HEK293T (cell line): ENCODE measurements at regions not wholly inside any gene's neighbourhood (a gene's known extent, or its start where the extent isn't known, plus 50 kb on each side); places are given as distances from the start of the nearest gene placed in this dataset.
A peak's percentile ranks its signal among the peaks of the same experiment; 100 is the strongest.

Experiments used
- CTCF ChIA-PET: fragments of 350-600 bp; formaldehyde crosslinking; extraction: SDS; loops from one replicate; lab custom pipeline; 2021; ENCODE audit warnings: antibody characterized with exemption, inconsistent platforms; lab: Yijun Ruan, JAX
- POLR2A ChIA-PET: fragments of 350-600 bp; formaldehyde crosslinking; extraction: SDS; loops from one replicate; lab custom pipeline; 2020; ENCODE audit warnings: antibody characterized with exemption, inconsistent platforms; lab: Yijun Ruan, JAX
- DNase-seq: peaks from one replicate; pipeline ENCODE4 v3.0.0; 2012; ENCODE audit warnings: mixed read lengths; ENCODE audit errors: extremely low spot score
- ARNT ChIP-seq: fragments of 450-650 bp; IDR thresholded peaks from 2 replicates; pipeline ENCODE4 v1.6.1; 2017; ENCODE audit warnings: mild to moderate bottlenecking
- BHLHE40 ChIP-seq: fragments of 450-650 bp; IDR thresholded peaks from 2 replicates; pipeline ENCODE4 v1.6.1; 2016; ENCODE audit warnings: mild to moderate bottlenecking, moderate library complexity, borderline replicate concordance
- CTBP1 ChIP-seq: fragments of 450-650 bp; IDR thresholded peaks from 2 replicates; pipeline ENCODE4 v1.6.1; 2016; ENCODE audit warnings: borderline replicate concordance
- ELF4 ChIP-seq: fragments of 450-650 bp; IDR thresholded peaks from 2 replicates; pipeline ENCODE4 v1.6.1; 2017; ENCODE audit warnings: antibody characterized with exemption
- FOXA1 ChIP-seq: fragments of 450-650 bp; IDR thresholded peaks from 2 replicates; pipeline ENCODE4 v1.6.1; 2016; ENCODE audit warnings: mild to moderate bottlenecking
- FOXK2 ChIP-seq: fragments of 450-650 bp; IDR thresholded peaks from 2 replicates; pipeline ENCODE4 v1.6.1; 2016; ENCODE audit warnings: mild to moderate bottlenecking
- FOXM1 ChIP-seq: fragments of 450-650 bp; IDR thresholded peaks from 2 replicates; pipeline ENCODE4 v1.6.1; 2017; ENCODE audit warnings: mild to moderate bottlenecking, borderline replicate concordance
- HDGF ChIP-seq: fragments of 450-650 bp; IDR thresholded peaks from 2 replicates; pipeline ENCODE4 v1.6.1; 2017; ENCODE audit warnings: antibody characterized with exemption, borderline replicate concordance
- L3MBTL2 ChIP-seq: fragments of 450-650 bp; conservative IDR thresholded peaks from 2 replicates; pipeline ENCODE4 v1.6.1; 2016; ENCODE audit warnings: mild to moderate bottlenecking
- LEF1 ChIP-seq: fragments of 450-650 bp; IDR thresholded peaks from 2 replicates; pipeline ENCODE4 v1.6.1; 2017; ENCODE audit warnings: mild to moderate bottlenecking, borderline replicate concordance
- NFRKB ChIP-seq: fragments of 450-650 bp; IDR thresholded peaks from 2 replicates; pipeline ENCODE4 v1.6.1; 2016; ENCODE audit warnings: mild to moderate bottlenecking, moderate library complexity
- SP1 ChIP-seq: fragments of 450-650 bp; IDR thresholded peaks from 2 replicates; pipeline ENCODE4 v1.6.1; 2017
- SUZ12 ChIP-seq: fragments of 450-650 bp; IDR thresholded peaks from 2 replicates; pipeline ENCODE4 v1.6.1; 2016; ENCODE audit warnings: mild to moderate bottlenecking
- TARDBP ChIP-seq: fragments of 450-650 bp; IDR thresholded peaks from 2 replicates; pipeline ENCODE4 v1.6.1; 2016
- ZNF384 ChIP-seq: fragments of 450-650 bp; IDR thresholded peaks from 2 replicates; pipeline ENCODE4 v1.6.1; 2016
- TF ChIP-seq, protein P1 (sequence below): fragments of 450-650 bp; IDR thresholded peaks from 2 replicates; pipeline ENCODE4 v1.6.1; 2016

DNA sequence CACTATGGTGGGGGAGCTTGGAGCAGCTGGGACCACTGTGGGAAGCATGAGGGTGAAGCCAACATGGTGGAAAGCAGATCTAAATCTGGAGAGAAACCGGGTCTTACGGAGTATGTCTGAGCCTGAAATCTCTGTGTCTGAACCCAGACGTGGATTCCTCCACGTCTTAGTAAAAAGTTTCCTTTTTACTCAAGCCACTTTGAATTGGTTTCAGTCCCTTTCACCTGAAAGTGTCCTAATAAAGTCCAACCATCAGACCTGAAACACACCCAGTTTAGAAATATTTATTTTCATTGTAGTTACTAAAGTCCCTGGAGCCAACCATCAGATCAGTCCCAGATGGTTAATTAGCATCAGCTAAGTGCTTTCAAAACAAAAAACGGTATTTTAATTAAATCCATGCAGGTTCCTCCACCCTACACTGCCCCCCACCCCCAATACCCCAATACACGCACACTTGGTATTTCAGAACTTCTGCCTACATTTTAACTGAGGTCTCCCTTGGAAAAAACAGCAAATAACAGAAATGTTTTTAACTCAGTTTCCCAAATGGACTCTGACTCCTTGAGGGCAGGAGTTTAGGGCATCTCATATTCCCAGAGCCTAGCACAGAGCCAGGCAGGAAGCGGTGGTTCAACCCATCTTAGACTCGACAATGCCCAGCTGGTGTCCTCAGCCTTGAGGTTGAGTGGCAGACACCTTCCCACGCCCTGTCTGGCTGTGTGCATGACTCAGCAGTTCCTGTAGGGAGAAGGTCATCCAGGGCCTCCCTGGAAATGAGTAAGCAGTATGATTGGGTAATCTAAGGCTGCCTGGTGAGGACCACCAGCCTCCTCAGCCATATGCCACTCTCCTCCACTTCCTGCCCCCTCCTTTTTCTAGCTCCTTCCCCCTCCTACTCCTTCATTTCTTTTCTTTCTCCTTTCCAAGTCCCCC is 175.8 kb downstream of the TTC8 start:
- CTCF ChIA-PET = no interaction called here
- peak; percentile 24 for DNase-seq

DNA sequence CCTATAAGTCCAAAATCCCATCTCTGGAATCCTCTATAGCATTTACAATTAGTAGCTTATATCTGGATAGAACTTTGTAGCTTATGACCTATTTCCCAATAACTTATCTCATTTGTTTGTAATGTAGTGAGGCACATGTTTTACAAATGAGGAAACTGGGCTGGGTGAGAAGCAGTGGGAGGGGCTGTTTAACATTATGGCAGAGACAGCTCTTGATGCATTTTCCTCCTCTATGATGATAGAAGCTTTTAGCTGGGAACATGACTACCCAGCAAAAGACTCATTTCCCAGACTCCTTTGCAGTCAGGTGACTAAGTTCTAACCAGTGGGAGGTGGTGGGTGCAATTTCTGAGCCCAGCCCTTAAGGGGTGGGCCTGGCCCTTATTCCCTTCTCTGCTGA is 179.7 kb downstream of the TTC8 start:
- TF ChIP-seq BHLHE40 (no peak), CTBP1 (no peak), ARNT (no peak), TARDBP (no peak)
- no peak for DNase-seq
- POLR2A ChIA-PET = no interaction called here

More for the DNA sequence above, 175.8 kb downstream of the TTC8 start:
- TF ChIP-seq NFRKB = no peak
- TF ChIP-seq, protein P1, sequence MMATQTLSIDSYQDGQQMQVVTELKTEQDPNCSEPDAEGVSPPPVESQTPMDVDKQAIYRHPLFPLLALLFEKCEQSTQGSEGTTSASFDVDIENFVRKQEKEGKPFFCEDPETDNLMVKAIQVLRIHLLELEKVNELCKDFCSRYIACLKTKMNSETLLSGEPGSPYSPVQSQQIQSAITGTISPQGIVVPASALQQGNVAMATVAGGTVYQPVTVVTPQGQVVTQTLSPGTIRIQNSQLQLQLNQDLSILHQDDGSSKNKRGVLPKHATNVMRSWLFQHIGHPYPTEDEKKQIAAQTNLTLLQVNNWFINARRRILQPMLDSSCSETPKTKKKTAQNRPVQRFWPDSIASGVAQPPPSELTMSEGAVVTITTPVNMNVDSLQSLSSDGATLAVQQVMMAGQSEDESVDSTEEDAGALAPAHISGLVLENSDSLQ = 0 out of 2 replicates have a peak, but pooled peaks have one; percentile 11
- POLR2A ChIA-PET = no interaction called here

DNA sequence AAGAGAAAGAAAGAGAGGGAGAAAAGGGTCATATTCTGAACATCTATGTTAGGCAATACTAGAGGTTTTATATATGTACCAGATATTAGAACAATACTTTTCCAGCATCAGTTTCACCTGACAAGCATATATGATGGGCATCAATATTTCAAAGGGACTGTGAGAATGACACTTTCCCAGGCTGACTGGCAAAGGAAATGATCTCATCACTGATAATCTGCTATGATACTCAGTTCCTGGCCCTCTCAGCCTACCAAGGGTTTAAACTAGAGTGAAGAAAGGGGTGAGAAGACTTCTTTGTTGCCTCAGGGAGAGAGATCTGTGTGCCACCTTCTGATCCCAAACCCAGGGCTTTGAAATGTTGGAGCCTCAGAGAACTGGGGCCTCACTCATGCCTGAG is 183.5 kb downstream of the TTC8 start:
- CTCF ChIA-PET = no interaction called here
- DNase-seq = no peak
- no peak for TF ChIP-seq LEF1
- no peak for TF ChIP-seq TARDBP
- no peak for TF ChIP-seq CTBP1
- TF ChIP-seq, protein P1 = no peak
- no peak for TF ChIP-seq SUZ12
- TF ChIP-seq FOXA1 = no peak
- no peak for TF ChIP-seq ARNT
- no peak for TF ChIP-seq ZNF384
- no peak for TF ChIP-seq FOXM1
- TF ChIP-seq ELF4 = no peak
- no peak for TF ChIP-seq HDGF
- TF ChIP-seq FOXK2 = no peak
- TF ChIP-seq L3MBTL2 = no peak
- POLR2A ChIA-PET = no interaction called here

More for the DNA sequence above, 179.7 kb downstream of the TTC8 start:
- CTCF ChIA-PET = no interaction called here

DNA sequence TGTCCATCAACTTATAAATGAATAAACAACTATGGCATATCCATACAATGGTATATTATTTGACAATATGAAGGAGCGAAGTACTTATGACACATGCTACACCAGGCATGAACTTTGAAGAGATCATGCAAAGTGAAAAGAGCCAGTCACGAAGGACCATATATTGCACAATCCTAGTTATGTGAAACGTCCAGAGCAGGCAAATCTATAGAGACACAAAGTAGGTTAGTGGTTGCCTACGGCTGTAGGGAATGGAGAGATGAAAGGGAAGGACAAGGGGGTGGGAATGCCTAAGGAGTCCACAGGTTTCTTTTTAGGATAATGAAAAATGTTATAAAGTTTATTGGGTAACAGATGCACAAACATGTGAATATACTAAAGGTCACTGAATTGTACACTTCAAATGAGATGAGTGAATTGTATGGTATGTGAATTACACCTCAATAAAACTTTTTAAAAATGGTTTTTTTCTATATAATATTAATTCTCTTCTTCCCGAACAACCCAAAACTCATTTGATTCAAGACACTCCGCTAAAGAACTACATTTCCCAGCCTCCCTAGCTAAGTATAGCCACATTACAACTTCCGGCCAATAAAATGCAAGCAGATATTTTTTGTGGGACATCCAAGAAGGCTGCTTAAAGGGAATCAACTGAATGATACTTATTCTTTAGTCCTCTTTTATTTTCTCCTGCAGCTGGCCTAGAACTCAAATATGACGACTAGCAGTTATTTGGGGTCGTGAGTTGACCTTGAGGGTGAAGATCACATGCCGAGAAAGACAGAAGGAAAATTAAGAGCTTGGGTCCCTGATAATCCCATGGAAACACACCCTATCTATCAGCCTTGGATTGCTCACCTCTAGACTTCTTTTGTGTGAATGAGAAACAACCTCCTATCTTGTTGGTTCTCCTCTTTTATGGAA is 187.2 kb downstream of the TTC8 start:
- no peak for TF ChIP-seq NFRKB
- TF ChIP-seq SUZ12 = no peak
- no peak for TF ChIP-seq ZNF384
- no peak for TF ChIP-seq BHLHE40

DNA sequence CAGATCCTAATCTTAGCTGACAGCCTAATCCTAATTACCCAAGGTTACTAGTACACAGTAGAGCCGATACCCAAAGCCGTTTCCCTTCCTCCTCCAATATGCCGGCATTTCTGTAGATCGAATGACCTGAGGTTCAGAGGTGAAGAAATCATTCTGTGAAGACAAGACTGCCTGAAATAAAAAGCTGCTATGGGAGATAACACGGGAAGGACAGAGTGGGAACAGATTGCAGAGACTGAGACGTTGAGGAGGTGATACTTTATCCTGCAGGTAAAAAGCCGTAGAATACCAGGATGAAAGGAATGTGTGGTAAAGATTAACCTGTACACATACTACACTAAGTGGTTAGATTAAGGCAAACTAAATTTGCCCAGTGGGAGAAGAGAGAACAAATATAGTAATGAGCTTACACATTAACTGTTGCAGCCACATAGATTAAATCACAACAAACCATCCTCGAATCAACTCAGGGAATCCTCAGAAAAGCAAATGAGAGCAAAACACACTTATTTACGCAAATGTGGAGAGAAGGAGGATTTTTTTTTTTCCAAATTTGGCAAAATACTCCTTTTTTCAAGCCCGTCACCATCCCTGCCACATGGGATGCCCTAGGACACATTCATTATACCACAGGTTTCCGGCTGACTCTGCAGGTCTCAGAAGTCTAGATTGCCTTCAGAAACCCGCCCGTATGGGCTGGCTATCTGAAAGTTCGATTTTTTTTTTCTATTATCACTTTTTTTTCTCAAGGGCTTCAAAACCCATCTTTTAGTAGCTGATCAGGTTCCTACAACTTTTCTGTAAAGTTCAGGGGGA is 188.0 kb downstream of the TTC8 start:
- TF ChIP-seq CTBP1 (no peak), FOXA1 (no peak), TARDBP (no peak), L3MBTL2 (no peak), ELF4 (no peak), SUZ12 (no peak), ARNT (no peak), FOXM1 (no peak), FOXK2 (no peak), NFRKB (no peak), SP1 (no peak), LEF1 (no peak)
- TF ChIP-seq, protein P1 = no peak
- no peak for DNase-seq
- CTCF ChIA-PET = interaction anchor here (0.7 kb wide), 1 partner anchor 11 kb away, joined by 3 read pairs; no protein-coding TSS in a partner anchor
- POLR2A ChIA-PET = interaction anchor here (0.8 kb wide), 1 partner anchor 552 kb away, joined by 4 read pairs; no protein-coding TSS in a partner anchor

More for the DNA sequence above, 187.2 kb downstream of the TTC8 start:
- no peak for DNase-seq
- ChIA-PET CTCF (interaction anchor here (0.7 kb wide), 2 partner anchors 11 to 15 kb away, joined by 3 read pairs; no protein-coding TSS in a partner anchor), POLR2A (interaction anchor here (0.8 kb wide), 1 partner anchor 553 kb away, joined by 4 read pairs; no protein-coding TSS in a partner anchor)
